ENCODE measurements at regions not wholly inside any gene's neighbourhood (a gene's known extent, or its start where the extent isn't known, plus 50 kb on each side); places are given as distances from the start of the nearest gene placed in this dataset.

DNA sequence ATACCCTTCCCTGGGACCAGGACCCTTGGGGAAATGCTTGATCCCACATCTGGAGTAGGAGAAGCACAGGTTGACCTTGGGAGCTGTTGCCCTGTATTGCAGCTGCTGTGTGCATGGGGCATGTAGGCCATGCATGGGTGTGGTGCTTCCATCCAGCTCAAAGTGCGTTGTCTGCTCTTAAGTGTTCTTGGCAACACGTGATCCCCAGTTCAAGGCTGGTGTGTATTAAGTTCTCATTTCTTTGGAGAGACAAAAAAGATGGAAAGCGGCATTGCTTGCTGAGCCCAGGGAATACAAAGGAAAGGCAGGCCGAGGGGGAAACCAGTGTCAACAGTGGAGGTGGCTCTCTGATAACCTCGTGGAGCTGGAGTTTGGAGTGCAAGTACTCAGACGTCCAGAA is 110.7 kb downstream of the RTP5 start:
- no peak for DNase-seq (ENCODE audit: low read depth)
- Histone ChIP-seq H3K27me3 (ENCODE audit: control insufficient read depth, insufficient read depth, low read length) (peaks cover 4% of the 10 kb centered on the region), H3K4me3 (ENCODE audit: low read depth, low read length) (no peak overlapping the region), H3K36me3 (ENCODE audit: control insufficient read depth, insufficient read depth, low read length) (no peaks in the 10 kb centered on the region)
- no peak for TF ChIP-seq CTCF (IDR thresholded peaks at IDR 0.05; ENCODE audit: insufficient read depth, low read length, poor library complexity, severe bottlenecking)

DNA sequence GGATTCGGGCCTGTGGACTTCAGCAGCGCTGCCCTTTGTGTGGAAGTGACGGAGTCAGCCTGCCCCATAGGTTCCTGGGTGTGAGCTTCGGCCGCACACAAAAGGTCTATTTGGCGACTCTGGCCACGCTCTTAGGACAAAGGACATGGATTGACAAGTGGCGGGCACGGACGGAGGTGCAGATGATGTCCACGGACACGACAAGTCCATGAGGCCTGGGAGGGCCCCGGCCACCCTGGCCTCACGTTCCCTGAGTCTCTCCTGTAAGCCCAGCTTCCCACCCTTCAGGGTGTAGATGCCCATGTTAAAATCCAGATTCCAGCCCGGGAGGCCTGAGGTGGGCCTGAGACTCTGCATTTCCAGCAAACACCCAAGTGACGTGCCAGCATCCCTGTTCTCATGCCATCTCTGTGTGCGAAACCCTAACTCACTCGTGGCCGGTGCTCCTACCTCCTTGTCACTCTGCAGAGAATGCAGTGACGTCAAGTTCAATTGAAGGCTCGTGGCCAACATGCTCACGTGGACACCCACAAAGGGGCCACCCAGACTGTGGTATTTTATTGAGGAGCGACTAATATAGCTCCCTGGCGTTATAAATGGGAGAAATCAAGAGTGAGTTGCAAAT is 111.7 kb downstream of the RTP5 start:
- DNase-seq (ENCODE audit: low read depth): no peak
- Histone ChIP-seq H3K4me3 (ENCODE audit: low read depth, low read length) (no peak overlapping the region), H3K36me3 (ENCODE audit: control insufficient read depth, insufficient read depth, low read length) (no peaks in the 10 kb centered on the region), H3K27me3 (ENCODE audit: control insufficient read depth, insufficient read depth, low read length) (peaks cover 4% of the 10 kb centered on the region)
- no peak for TF ChIP-seq CTCF (IDR thresholded peaks at IDR 0.05; ENCODE audit: insufficient read depth, low read length, poor library complexity, severe bottlenecking)

- no peak for DNase-seq (ENCODE audit: low read depth)
- Histone ChIP-seq H3K27me3 (ENCODE audit: control insufficient read depth, insufficient read depth, low read length) (no peaks in the 10 kb centered on the region), H3K36me3 (ENCODE audit: control insufficient read depth, insufficient read depth, low read length) (no peaks in the 10 kb centered on the region), H3K4me3 (ENCODE audit: low read depth, low read length) (no peak overlapping the region)
- TF ChIP-seq CTCF (IDR thresholded peaks at IDR 0.05; ENCODE audit: insufficient read depth, low read length, poor library complexity, severe bottlenecking): no peak
Observed at GRCh38 chr2:241982706-241983570, 113.4 kb downstream of the RTP5 start.

DNA sequence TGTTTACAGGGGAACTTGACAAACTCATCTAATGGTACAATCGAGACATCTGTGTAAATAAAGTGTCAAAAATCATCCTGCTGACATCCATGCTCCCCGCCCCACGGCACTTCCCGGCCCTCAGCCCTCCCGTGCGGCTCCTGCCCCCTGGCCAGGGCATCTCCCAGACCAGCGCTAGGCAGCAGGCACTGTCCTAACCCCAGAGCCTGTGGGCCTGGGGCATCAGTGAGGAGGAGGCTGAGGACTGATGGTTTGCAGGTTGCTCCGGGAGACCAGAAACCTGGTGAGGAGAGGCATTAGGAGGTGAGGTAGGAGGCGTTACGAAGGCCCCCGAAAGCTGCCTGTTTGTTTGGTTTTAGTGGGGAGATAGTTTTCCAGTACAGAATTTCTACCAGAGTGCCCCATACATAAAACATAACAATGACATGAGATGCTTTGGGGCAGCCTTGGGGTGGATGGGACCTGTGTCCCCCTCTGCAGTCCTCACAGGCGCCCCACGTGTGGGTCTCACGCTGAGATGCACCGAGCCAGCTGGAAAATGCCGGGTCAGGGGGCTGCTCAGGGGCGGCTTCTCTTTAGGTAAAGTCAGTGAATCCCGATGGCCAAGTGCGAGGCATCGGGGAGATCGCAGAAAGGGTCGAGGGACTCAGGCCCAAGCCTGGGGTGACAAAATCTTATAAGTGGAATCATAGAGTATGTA is 114.2 kb downstream of the RTP5 start:
- DNase-seq (ENCODE audit: low read depth): no peak
- no peak for TF ChIP-seq CTCF (IDR thresholded peaks at IDR 0.05; ENCODE audit: insufficient read depth, low read length, poor library complexity, severe bottlenecking)
- Histone ChIP-seq H3K4me3 (ENCODE audit: low read depth, low read length) (no peak overlapping the region), H3K27me3 (ENCODE audit: control insufficient read depth, insufficient read depth, low read length) (no peaks in the 10 kb centered on the region), H3K36me3 (ENCODE audit: control insufficient read depth, insufficient read depth, low read length) (no peaks in the 10 kb centered on the region)

DNA sequence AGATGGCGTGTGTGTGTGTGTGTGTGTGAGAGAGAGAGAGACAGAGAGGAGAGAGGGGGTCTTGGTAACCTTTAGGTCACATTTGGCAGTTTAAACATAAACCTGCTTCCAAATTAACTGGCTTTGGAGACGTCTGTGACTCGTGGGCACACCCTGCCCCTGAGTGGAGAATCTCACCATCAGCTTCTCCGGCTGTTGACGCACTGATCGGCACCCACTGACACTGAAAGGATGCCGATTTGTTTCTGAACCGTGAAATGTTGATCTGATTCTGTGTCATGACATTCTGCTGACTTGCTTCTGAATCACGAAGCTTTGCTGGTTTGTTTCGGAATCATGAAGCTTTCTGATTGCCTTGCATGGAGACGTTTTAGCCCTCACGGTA is 114.7 kb downstream of the RTP5 start:
- Histone ChIP-seq H3K27me3 (ENCODE audit: control insufficient read depth, insufficient read depth, low read length) (no peaks in the 10 kb centered on the region), H3K4me3 (ENCODE audit: low read depth, low read length) (no peak overlapping the region), H3K36me3 (ENCODE audit: control insufficient read depth, insufficient read depth, low read length) (no peaks in the 10 kb centered on the region)
- no peak for TF ChIP-seq CTCF (IDR thresholded peaks at IDR 0.05; ENCODE audit: insufficient read depth, low read length, poor library complexity, severe bottlenecking)
- no peak for DNase-seq (ENCODE audit: low read depth)
